BJ (cell line): ENCODE measurements at regions not wholly inside any gene's neighbourhood (a gene's known extent, or its start where the extent isn't known, plus 50 kb on each side); places are given as distances from the start of the nearest gene placed in this dataset.

ENCODE experiments used
- CTCF ChIA-PET: fragments of 350-600 bp; formaldehyde crosslinking; extraction: SDS; loops from one replicate; lab custom pipeline; 2021; ENCODE audit warnings: antibody characterized with exemption, inconsistent platforms; lab: Yijun Ruan, JAX
- POLR2A ChIA-PET: fragments of 300-600 bp; sonication (Branson Sonifier 250); formaldehyde crosslinking; extraction: SDS; loops from one replicate; lab custom pipeline; 2021; ENCODE audit warnings: antibody characterized with exemption; lab: Charles Lee
- DNase-seq: peaks from one replicate; pipeline ENCODE4 v3.0.0-alpha.2; 2011; ENCODE audit warnings: low read depth
- H3K27me3 ChIP-seq: 2 replicates; pipeline ENCODE4 v1.6.0; 2011; ENCODE audit warnings: low read length; ENCODE audit not compliant: control insufficient read depth, insufficient read depth
- H3K36me3 ChIP-seq: 2 replicates; pipeline ENCODE4 v1.5.1; 2011; ENCODE audit warnings: low read length; ENCODE audit not compliant: control insufficient read depth, insufficient read depth
- H3K4me3 ChIP-seq: 2 replicates; pipeline ENCODE4 v1.5.1; 2011; ENCODE audit warnings: low read depth, mild to moderate bottlenecking, control low read depth, low read length
- CTCF ChIP-seq: IDR thresholded peaks from 2 replicates; pipeline ENCODE4 v1.5.1; 2011; ENCODE audit warnings: low read depth, mild to moderate bottlenecking, control low read depth, inconsistent platforms, low read length, moderate library complexity; ENCODE audit not compliant: insufficient read depth

- no peak for DNase-seq
- Histone ChIP-seq H3K27me3 (no peaks in the 10 kb centered on the region), H3K4me3 (no peak overlapping the region), H3K36me3 (no peaks in the 10 kb centered on the region)
- ChIA-PET POLR2A (no interaction called here), CTCF (no interaction called here)
- TF ChIP-seq CTCF = no peak
Measured at GRCh38 chr6:169884158-169884557, 132.7 kb downstream of the ERMARD start.

GRCh38 chr6:169883316-169883715 is 131.9 kb downstream of the ERMARD start:
- Histone ChIP-seq H3K27me3 (no peaks in the 10 kb centered on the region), H3K36me3 (no peaks in the 10 kb centered on the region), H3K4me3 (no peak overlapping the region)
- no peak for DNase-seq
- no peak for TF ChIP-seq CTCF
- POLR2A ChIA-PET = no interaction called here
- CTCF ChIA-PET = no interaction called here

DNA sequence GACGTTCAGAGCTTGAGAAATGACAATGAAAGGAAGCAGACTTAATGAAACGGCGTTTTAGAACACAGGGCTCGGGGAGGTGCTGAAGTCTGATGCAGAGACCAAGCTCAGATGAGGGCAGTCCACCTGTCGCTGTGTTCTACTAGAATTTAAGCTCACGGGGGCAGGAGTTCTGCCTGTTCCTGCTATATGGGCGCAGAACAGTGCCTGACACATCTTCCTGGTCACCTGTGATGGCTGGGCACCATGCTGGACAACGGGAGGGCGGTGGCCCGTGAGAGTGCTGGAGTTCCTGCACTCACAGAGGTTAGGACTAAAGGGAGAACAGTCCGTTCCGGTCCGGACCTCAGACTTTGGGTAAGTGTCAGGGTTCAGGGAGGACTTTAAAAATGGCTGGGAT is 130.6 kb downstream of the ERMARD start:
- no peak for TF ChIP-seq CTCF

DNA sequence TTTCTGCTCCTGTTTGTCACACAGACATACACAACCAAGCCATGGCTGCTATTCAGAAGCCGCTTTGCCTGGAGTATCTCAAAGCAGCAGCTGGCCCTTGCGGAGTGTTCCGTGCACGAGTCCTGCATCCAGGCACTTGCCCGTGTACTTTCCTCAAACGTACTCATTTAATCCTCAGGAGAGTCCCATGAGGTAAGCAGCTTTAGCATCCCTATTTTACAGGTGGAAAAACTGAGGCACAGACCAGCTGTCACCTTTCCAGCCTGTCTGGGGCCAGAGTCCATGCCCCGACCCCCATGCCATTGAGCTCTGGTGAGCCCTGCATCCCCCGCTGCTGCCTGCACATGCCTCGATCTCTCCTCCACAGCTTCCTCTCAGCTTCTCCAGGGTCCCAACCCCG is 130.0 kb downstream of the ERMARD start:
- no peak for TF ChIP-seq CTCF
- ChIA-PET POLR2A (no interaction called here), CTCF (no interaction called here)
- no peak overlapping the region for H3K4me3 ChIP-seq
- DNase-seq = no peak
- no peaks in the 10 kb centered on the region for H3K27me3 ChIP-seq
- H3K36me3 ChIP-seq = no peaks in the 10 kb centered on the region

More for the DNA sequence above, 130.6 kb downstream of the ERMARD start:
- H3K27me3 ChIP-seq = no peaks in the 10 kb centered on the region
- H3K36me3 ChIP-seq = no peaks in the 10 kb centered on the region
- ChIA-PET CTCF (no interaction called here), POLR2A (no interaction called here)
- no peak overlapping the region for H3K4me3 ChIP-seq
- DNase-seq = no peak

DNA sequence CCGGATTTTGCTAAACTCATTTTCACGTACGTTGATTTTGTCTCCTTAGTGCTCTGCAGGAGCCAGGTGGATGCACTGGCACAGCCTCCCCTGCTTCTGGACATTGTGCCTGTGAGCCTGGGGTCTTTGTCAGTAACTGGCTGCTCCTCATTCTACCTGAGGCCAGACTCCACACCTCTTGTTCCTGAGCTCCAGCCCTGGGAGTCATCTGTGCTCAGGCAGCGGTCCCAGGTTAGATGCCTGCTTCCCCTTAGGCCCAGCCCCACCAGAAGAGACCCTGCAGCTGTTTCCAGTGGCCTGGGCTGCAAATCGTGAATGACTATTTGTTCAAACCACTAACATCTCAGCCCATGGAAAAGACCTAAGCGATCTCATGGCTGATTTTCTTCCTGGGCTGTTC is 129.1 kb downstream of the ERMARD start:
- Histone ChIP-seq H3K4me3 (no peak overlapping the region), H3K36me3 (no peaks in the 10 kb centered on the region), H3K27me3 (no peaks in the 10 kb centered on the region)
- DNase-seq = no peak
- no peak for TF ChIP-seq CTCF
- CTCF ChIA-PET = no interaction called here
- POLR2A ChIA-PET = no interaction called here
